DND-41 (cell line): ENCODE measurements at regions not wholly inside any gene's neighbourhood (a gene's known extent, or its start where the extent isn't known, plus 50 kb on each side); places are given as distances from the start of the nearest gene placed in this dataset.

Source experiments
- EZH2 ChIP-seq: IDR thresholded peaks from 3 replicates; pipeline ENCODE4 v1.6.1; 2012; ENCODE audit warnings: borderline replicate concordance, low read depth, mild to moderate bottlenecking, moderate library complexity, low read length, inconsistent platforms; ENCODE audit not compliant: severe bottlenecking
- TF ChIP-seq, protein P1 (sequence below): IDR thresholded peaks from 2 replicates; pipeline ENCODE4 v1.5.1; 2012; ENCODE audit warnings: borderline replicate concordance, low read length, moderate library complexity, mild to moderate bottlenecking; ENCODE audit not compliant: poor library complexity, severe bottlenecking; ENCODE audit errors: extremely low read depth

DNA sequence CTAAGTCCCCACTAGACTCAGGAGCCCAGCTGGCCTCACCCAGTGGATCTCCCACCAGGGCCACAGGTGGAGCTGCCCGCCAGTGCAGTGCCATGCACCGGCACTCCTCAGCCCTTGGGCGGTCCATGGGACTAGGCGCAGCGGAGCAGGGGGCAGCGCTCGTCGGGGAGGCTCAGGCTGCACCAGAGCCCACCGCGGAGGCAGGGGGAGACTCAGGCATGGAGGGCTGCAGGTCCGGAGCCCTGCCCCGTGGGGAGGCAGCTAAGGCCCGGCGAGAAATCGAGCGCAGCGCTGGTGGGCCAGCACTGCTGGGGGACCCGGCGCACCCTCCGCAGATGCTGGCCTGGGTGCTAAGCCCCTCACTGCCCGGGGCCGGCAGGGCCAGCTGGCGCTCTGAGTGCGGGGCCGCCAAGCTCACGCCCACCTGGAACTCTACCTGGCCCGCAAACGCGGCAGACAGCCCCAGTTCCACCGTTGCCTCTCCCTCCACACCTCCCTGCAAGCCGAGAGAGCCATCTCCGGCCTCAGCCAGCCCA is 1275.2 kb upstream of the CNTN5 start:
- TF ChIP-seq, protein P1, sequence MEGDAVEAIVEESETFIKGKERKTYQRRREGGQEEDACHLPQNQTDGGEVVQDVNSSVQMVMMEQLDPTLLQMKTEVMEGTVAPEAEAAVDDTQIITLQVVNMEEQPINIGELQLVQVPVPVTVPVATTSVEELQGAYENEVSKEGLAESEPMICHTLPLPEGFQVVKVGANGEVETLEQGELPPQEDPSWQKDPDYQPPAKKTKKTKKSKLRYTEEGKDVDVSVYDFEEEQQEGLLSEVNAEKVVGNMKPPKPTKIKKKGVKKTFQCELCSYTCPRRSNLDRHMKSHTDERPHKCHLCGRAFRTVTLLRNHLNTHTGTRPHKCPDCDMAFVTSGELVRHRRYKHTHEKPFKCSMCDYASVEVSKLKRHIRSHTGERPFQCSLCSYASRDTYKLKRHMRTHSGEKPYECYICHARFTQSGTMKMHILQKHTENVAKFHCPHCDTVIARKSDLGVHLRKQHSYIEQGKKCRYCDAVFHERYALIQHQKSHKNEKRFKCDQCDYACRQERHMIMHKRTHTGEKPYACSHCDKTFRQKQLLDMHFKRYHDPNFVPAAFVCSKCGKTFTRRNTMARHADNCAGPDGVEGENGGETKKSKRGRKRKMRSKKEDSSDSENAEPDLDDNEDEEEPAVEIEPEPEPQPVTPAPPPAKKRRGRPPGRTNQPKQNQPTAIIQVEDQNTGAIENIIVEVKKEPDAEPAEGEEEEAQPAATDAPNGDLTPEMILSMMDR: no peak
- TF ChIP-seq EZH2: no peak
